ENCODE measurements at regions not wholly inside any gene's neighbourhood (a gene's known extent, or its start where the extent isn't known, plus 50 kb on each side); places are given as distances from the start of the nearest gene placed in this dataset.

- SMC1A ChIA-PET (ENCODE audit: uncharacterized antibody, unreplicated experiment) = no interaction called here
- intact Hi-C loops (cut with micrococcal nuclease; ENCODE audit: unreplicated experiment) = no loop called here
- Histone ChIP-seq H3K4me2 (ENCODE audit: control insufficient read depth, insufficient read depth) (no peak overlapping the region), H3K27me3 (replicated peaks in 1 of 2; ENCODE audit: control insufficient read depth in 2 of 2, insufficient read depth in 2 of 2, low read length in 1 of 2) (no peaks in the 10 kb centered on the region), H2AFZ (ENCODE audit: control insufficient read depth, low read depth, low read length) (no peak overlapping the region), H3K9ac (ENCODE audit: control insufficient read depth, insufficient read depth, low read length) (no peak overlapping the region), H4K20me1 (ENCODE audit: control insufficient read depth, insufficient read depth) (no peaks in the 10 kb centered on the region), H3K36me3 (ENCODE audit: control insufficient read depth in 2 of 2, insufficient read depth in 2 of 2, low read length in 1 of 2) (no peaks in the 10 kb centered on the region), H3K79me2 (ENCODE audit: control insufficient read depth, insufficient read depth, low read length) (no peaks in the 10 kb centered on the region), H3K4me1 (ENCODE audit: control insufficient read depth, insufficient read depth, low read length) (no peaks in the 10 kb centered on the region), H3K4me3 (no peak overlapping the region), H3K27ac (ENCODE audit: control insufficient read depth, insufficient read depth) (no peak overlapping the region), H3K9me3 (replicated peaks; ENCODE audit: control insufficient read depth, insufficient read depth, low read length) (no peaks in the 10 kb centered on the region)
- TF ChIP-seq REST (IDR thresholded peaks at IDR 0.05; ENCODE audit: low read depth, low read length) = no peak
- no peak for TF ChIP-seq DPF2 (IDR thresholded peaks at IDR 0.05)
- TF ChIP-seq SMAD5 (IDR thresholded peaks at IDR 0.05; ENCODE audit: low read depth) = no peak
- TF ChIP-seq WRNIP1 (IDR thresholded peaks at IDR 0.05; ENCODE audit: borderline replicate concordance, low read depth, low read length) = no peak
- no peak for TF ChIP-seq USF2 (IDR thresholded peaks at IDR 0.05; ENCODE audit: borderline replicate concordance, low read depth, low read length)
- no peak for TF ChIP-seq MEF2A (IDR thresholded peaks at IDR 0.05; ENCODE audit: insufficient read depth, low read depth, low read length)
- no peak for TF ChIP-seq IRF3 (IDR thresholded peaks at IDR 0.05)
- no peak for TF ChIP-seq CTCF (IDR thresholded peaks at IDR 0.05 in 2 of 3, conservative IDR thresholded peaks at IDR 0.05 in 1 of 3; ENCODE audit: control insufficient read depth in 2 of 3, extremely low read depth in 1 of 3, insufficient read depth in 1 of 3, low read depth in 3 of 3, low read length in 3 of 3)
- BruUV-seq (replicated peaks) = no TSS peak
- no peak for DNase-seq (ENCODE audit: low read depth, low spot score)
- RAD21 ChIA-PET (ENCODE audit: unreplicated experiment) = no interaction called here
- no peak for ATAC-seq
- 1% methylated on average over 4 of the region's 4 CpGs for WGBS (ENCODE audit: insufficient coverage, insufficient replicate concordance, low lambda C conversion rate, missing lambda C conversion rate)
- in situ Hi-C loops (cut with MboI) = no loop called here
- FAIRE-seq = no peak
- CTCF ChIA-PET = no interaction called here
- POLR2A ChIA-PET = no interaction called here
These were observed 122.9 kb downstream of the DMRTA2 start for GRCh38 chr1:50300297-50300696.

Data from GM12878 (cell line).